Liver (tissue), 8 donors: ENCODE measurements at regions not wholly inside any gene's neighbourhood (a gene's known extent, or its start where the extent isn't known, plus 50 kb on each side); places are given as distances from the start of the nearest gene placed in this dataset.
"Not testable (repeated sequence)": the region's sequence is repeated elsewhere in the genome, so short reads cannot be mapped to it uniquely, and the experiment has no call there.

Source experiments
- DNase-seq: peaks from one replicate; pipeline ENCODE4 v3.0.0-alpha.2; 2017; ENCODE audit warnings: low spot score
- H3K27ac ChIP-seq, 2 donors: one replicate each; pipeline ENCODE4 v1.7.0; 2013; ENCODE audit warnings: inconsistent platforms in 2 of 2, low read length in 2 of 2, control low read depth in 1 of 2, low read depth in 1 of 2, mild to moderate bottlenecking in 1 of 2
- H3K27me3 ChIP-seq, 4 donors: one replicate each; pipeline versions ENCODE4 v1.6.1 to v1.7.0; 2013; ENCODE audit warnings: low read length in 3 of 4, inconsistent platforms in 1 of 4, mild to moderate bottlenecking in 1 of 4, moderate library complexity in 1 of 4; ENCODE audit not compliant: control insufficient read depth in 4 of 4, insufficient read depth in 4 of 4
- H3K36me3 ChIP-seq, 4 donors: one replicate each; pipeline versions ENCODE4 v1.6.1 to v1.7.0; 2013; ENCODE audit warnings: low read length in 3 of 4, mild to moderate bottlenecking in 3 of 4, low read depth in 1 of 4, moderate library complexity in 1 of 4; ENCODE audit not compliant: control insufficient read depth in 4 of 4, insufficient read depth in 3 of 4
- H3K4me1 ChIP-seq, 4 donors: one replicate each; pipeline versions ENCODE4 v1.6.1 to v1.7.0; 2013; ENCODE audit warnings: low read length in 3 of 4, mild to moderate bottlenecking in 3 of 4, moderate library complexity in 1 of 4; ENCODE audit not compliant: control insufficient read depth in 4 of 4, insufficient read depth in 4 of 4
- H3K4me3 ChIP-seq, 3 donors: one replicate each; pipeline versions ENCODE4 v1.6.1 to v1.7.0; 2013; ENCODE audit warnings: low read length in 3 of 3, control low read depth in 1 of 3, low read depth in 1 of 3, mild to moderate bottlenecking in 1 of 3
- H3K9ac ChIP-seq, 2 donors: one replicate each; pipeline ENCODE4 v1.7.0; 2013; ENCODE audit warnings: low read length in 2 of 2, mild to moderate bottlenecking in 2 of 2, moderate library complexity in 2 of 2, control low read depth in 1 of 2, low read depth in 1 of 2
- H3K9me3 ChIP-seq, 4 donors: one replicate each; pipeline versions ENCODE4 v1.6.1 to v1.7.0; 2013; ENCODE audit warnings: low read length in 3 of 4; ENCODE audit not compliant: control insufficient read depth in 4 of 4
- ATF3 ChIP-seq: IDR thresholded peaks from 2 replicates; pipeline ENCODE4 v1.6.1; 2016; ENCODE audit warnings: antibody characterized with exemption
- CTCF ChIP-seq: fragments of 150-350 bp; IDR thresholded peaks from 2 replicates; pipeline ENCODE4 v1.5.1; 2017; ENCODE audit warnings: improper control_type of control experiment, low read depth, low read length; ENCODE audit not compliant: missing input control
- EGR1 ChIP-seq, 2 donors: IDR thresholded peaks; 2 replicates each; pipeline ENCODE4 v1.6.1; 2016 to 2018; ENCODE audit warnings: antibody characterized with exemption in 2 of 2, low read depth in 2 of 2
- FOXA1 ChIP-seq: IDR thresholded peaks from 2 replicates; pipeline ENCODE4 v1.6.1; 2016; ENCODE audit warnings: antibody characterized with exemption
- FOXA2 ChIP-seq: IDR thresholded peaks from 2 replicates; pipeline ENCODE4 v1.6.1; 2016; ENCODE audit warnings: antibody characterized with exemption
- GABPA ChIP-seq, 2 donors: IDR thresholded peaks in 1 of 2; conservative IDR thresholded peaks in 1 of 2; 2 replicates each; pipeline ENCODE4 v1.6.1; 2016; ENCODE audit warnings: antibody characterized with exemption in 2 of 2, mild to moderate bottlenecking in 1 of 2, moderate library complexity in 1 of 2
- HNF4A ChIP-seq, 2 donors: conservative IDR thresholded peaks; 2 replicates each; pipeline ENCODE4 v1.6.1; 2016; ENCODE audit warnings: antibody characterized with exemption in 2 of 2, mild to moderate bottlenecking in 2 of 2
- HNF4G ChIP-seq: IDR thresholded peaks from 2 replicates; pipeline ENCODE4 v1.6.1; 2016; ENCODE audit warnings: antibody characterized with exemption
- JUND ChIP-seq, 2 donors: IDR thresholded peaks; 2 replicates each; pipeline ENCODE4 v1.6.1; 2016; ENCODE audit warnings: antibody characterized with exemption in 2 of 2
- NR2F2 ChIP-seq: IDR thresholded peaks from 2 replicates; pipeline ENCODE4 v1.6.1; 2016; ENCODE audit warnings: antibody characterized with exemption
- RAD21 ChIP-seq, 2 donors: IDR thresholded peaks; 2 replicates each; pipeline ENCODE4 v1.6.1; 2016; ENCODE audit warnings: antibody characterized with exemption in 2 of 2, mild to moderate bottlenecking in 2 of 2
- RXRA ChIP-seq, 2 donors: IDR thresholded peaks; 2 replicates each; pipeline ENCODE4 v1.6.1; 2017 to 2018; ENCODE audit warnings: antibody characterized with exemption in 2 of 2, mild to moderate bottlenecking in 1 of 2
- SP1 ChIP-seq: IDR thresholded peaks from 2 replicates; pipeline ENCODE4 v1.6.1; 2018; ENCODE audit warnings: antibody characterized with exemption, mild to moderate bottlenecking
- TAF1 ChIP-seq: conservative IDR thresholded peaks from 2 replicates; pipeline ENCODE4 v1.6.1; 2016; ENCODE audit warnings: antibody characterized with exemption, mild to moderate bottlenecking
- YY1 ChIP-seq: IDR thresholded peaks from 2 replicates; pipeline ENCODE4 v1.6.1; 2016; ENCODE audit warnings: antibody characterized with exemption, mild to moderate bottlenecking
- WGBS: extraction: QIAGEN DNeasy Blood & Tissue Kit; methylation state at CpG from one replicate; pipeline ENCODE4 v1.1.7; 2013; 5-methylcytosine and 5-hydroxymethylcytosine counted together
- TF ChIP-seq, protein P1 (sequence below): IDR thresholded peaks from 2 replicates; pipeline ENCODE4 v1.6.1; 2016; ENCODE audit warnings: antibody characterized with exemption
- TF ChIP-seq, protein P2 (sequence below): IDR thresholded peaks from 2 replicates; pipeline ENCODE4 v1.6.1; 2016; ENCODE audit warnings: antibody characterized with exemption
- TF ChIP-seq, protein P3 (sequence below): IDR thresholded peaks from 2 replicates; pipeline ENCODE4 v1.6.1; 2016; ENCODE audit warnings: antibody characterized with exemption, mild to moderate bottlenecking
- donor health status: healthy.
- donor health status: healthy.
- donor health status: healthy.
- donor health status: healthy.
- donor health status: healthy.

DNA sequence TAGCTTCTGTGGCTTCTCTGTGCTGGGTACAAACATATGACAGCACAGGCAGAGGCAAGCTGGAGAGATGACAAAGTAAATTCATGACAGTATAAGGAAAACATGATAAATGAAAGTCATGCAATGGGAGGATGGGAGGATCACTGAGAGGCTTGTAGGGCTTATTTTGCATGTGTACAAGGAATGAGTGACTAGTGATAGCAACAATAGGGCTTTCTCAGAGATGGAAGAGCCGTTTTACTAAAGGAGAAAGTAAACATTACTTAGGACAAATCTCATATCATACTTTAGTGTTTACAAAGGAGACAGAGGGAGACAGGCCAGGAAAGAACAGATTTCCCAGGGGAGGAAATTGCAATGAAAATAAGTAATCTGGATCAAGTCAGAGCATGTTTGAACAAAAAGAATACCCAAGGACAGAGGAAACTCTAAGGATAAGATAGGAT lies 82.5 kb upstream of the RBMS1 start (continued):
- TF ChIP-seq FOXA2 (no peak), FOXA1 (no peak)

GRCh38 chr2:160577081-160577480 lies 83.5 kb upstream of the RBMS1 start:
- H3K27ac ChIP-seq, DNase-seq, H3K4me1 ChIP-seq, H3K36me3 ChIP-seq, H3K9me3 ChIP-seq, H3K4me3 ChIP-seq, H3K27me3 ChIP-seq, H3K9ac ChIP-seq: not testable (repeated sequence)
- WGBS: 66% methylated on average over 1 of the region's 1 CpG

- Histone ChIP-seq H3K27me3 (peaks cover 0 to 5% (median 0%) of the 10 kb centered on the region in 4 donors), H3K9ac (no peak overlapping the region), H3K36me3 (no peaks in the 10 kb centered on the region), H3K4me1 (no peaks in the 10 kb centered on the region), H3K9me3 (peaks cover 0 to 1% (median 0%) of the 10 kb centered on the region in 4 donors), H3K4me3 (no peak overlapping the region), H3K27ac (no peak overlapping the region)
- WGBS: 85% methylated on average over 3 of the region's 3 CpGs
- no peak for DNase-seq
- TF ChIP-seq, protein P1, sequence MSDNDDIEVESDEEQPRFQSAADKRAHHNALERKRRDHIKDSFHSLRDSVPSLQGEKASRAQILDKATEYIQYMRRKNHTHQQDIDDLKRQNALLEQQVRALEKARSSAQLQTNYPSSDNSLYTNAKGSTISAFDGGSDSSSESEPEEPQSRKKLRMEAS: no peak
- TF ChIP-seq NR2F2 (no peak), SP1 (no peak), ATF3 (no peak), GABPA (IDR thresholded peaks at IDR 0.05 in 1 of 2, conservative IDR thresholded peaks at IDR 0.05 in 1 of 2) (no peak), HNF4G (no peak), RXRA (IDR thresholded peaks at IDR 0.05) (no peak), CTCF (no peak), FOXA2 (no peak), HNF4A (conservative IDR thresholded peaks at IDR 0.05) (no peak), TAF1 (no peak), RAD21 (IDR thresholded peaks at IDR 0.05) (no peak), JUND (IDR thresholded peaks at IDR 0.05) (no peak), YY1 (no peak), FOXA1 (no peak), EGR1 (IDR thresholded peaks at IDR 0.05; ENCODE audit: low read depth in 2 of 2) (no peak)
- TF ChIP-seq, protein P2, sequence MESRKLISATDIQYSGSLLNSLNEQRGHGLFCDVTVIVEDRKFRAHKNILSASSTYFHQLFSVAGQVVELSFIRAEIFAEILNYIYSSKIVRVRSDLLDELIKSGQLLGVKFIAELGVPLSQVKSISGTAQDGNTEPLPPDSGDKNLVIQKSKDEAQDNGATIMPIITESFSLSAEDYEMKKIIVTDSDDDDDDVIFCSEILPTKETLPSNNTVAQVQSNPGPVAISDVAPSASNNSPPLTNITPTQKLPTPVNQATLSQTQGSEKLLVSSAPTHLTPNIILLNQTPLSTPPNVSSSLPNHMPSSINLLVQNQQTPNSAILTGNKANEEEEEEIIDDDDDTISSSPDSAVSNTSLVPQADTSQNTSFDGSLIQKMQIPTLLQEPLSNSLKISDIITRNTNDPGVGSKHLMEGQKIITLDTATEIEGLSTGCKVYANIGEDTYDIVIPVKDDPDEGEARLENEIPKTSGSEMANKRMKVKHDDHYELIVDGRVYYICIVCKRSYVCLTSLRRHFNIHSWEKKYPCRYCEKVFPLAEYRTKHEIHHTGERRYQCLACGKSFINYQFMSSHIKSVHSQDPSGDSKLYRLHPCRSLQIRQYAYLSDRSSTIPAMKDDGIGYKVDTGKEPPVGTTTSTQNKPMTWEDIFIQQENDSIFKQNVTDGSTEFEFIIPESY: no peak
- TF ChIP-seq, protein P3, sequence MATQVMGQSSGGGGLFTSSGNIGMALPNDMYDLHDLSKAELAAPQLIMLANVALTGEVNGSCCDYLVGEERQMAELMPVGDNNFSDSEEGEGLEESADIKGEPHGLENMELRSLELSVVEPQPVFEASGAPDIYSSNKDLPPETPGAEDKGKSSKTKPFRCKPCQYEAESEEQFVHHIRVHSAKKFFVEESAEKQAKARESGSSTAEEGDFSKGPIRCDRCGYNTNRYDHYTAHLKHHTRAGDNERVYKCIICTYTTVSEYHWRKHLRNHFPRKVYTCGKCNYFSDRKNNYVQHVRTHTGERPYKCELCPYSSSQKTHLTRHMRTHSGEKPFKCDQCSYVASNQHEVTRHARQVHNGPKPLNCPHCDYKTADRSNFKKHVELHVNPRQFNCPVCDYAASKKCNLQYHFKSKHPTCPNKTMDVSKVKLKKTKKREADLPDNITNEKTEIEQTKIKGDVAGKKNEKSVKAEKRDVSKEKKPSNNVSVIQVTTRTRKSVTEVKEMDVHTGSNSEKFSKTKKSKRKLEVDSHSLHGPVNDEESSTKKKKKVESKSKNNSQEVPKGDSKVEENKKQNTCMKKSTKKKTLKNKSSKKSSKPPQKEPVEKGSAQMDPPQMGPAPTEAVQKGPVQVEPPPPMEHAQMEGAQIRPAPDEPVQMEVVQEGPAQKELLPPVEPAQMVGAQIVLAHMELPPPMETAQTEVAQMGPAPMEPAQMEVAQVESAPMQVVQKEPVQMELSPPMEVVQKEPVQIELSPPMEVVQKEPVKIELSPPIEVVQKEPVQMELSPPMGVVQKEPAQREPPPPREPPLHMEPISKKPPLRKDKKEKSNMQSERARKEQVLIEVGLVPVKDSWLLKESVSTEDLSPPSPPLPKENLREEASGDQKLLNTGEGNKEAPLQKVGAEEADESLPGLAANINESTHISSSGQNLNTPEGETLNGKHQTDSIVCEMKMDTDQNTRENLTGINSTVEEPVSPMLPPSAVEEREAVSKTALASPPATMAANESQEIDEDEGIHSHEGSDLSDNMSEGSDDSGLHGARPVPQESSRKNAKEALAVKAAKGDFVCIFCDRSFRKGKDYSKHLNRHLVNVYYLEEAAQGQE: no peak
These were observed 87.4 kb upstream of the RBMS1 start for GRCh38 chr2:160581035-160581434.
